HEK293 (cell line): ENCODE measurements at regions not wholly inside any gene's neighbourhood (a gene's known extent, or its start where the extent isn't known, plus 50 kb on each side); places are given as distances from the start of the nearest gene placed in this dataset.

Experiments used
- ATF2 ChIP-seq: fragments of 450-650 bp; formaldehyde crosslinking; IDR thresholded peaks from 2 replicates; pipeline ENCODE4 v1.5.1; 2016; ENCODE audit warnings: missing biosample characterization, missing genetic modification characterization, low read depth
- CTCF ChIP-seq: fragments of 450-650 bp; formaldehyde crosslinking; IDR thresholded peaks from 2 replicates; pipeline ENCODE4 v1.5.1; 2016; ENCODE audit warnings: missing biosample characterization, missing genetic modification characterization
- ZBTB10 ChIP-seq: fragments of 450-650 bp; formaldehyde crosslinking; IDR thresholded peaks from 2 replicates; pipeline ENCODE4 v1.5.1; 2016; ENCODE audit warnings: missing biosample characterization, missing genetic modification characterization
- ZNF169 ChIP-seq: fragments of 450-650 bp; formaldehyde crosslinking; IDR thresholded peaks from 2 replicates; pipeline ENCODE4 v1.5.1; 2016; ENCODE audit warnings: missing biosample characterization, missing genetic modification characterization
- ZNF239 ChIP-seq: fragments of 450-650 bp; formaldehyde crosslinking; IDR thresholded peaks from 2 replicates; pipeline ENCODE4 v1.5.1; 2016; ENCODE audit warnings: missing biosample characterization, missing genetic modification characterization
- ZNF555 ChIP-seq: fragments of 450-650 bp; formaldehyde crosslinking; conservative IDR thresholded peaks from 2 replicates; pipeline ENCODE4 v1.5.1; 2017; ENCODE audit warnings: missing biosample characterization, mild to moderate bottlenecking, missing genetic modification characterization, inconsistent platforms
- ZNF629 ChIP-seq: fragments of 450-650 bp; formaldehyde crosslinking; IDR thresholded peaks from 2 replicates; pipeline ENCODE4 v1.5.1; 2017; ENCODE audit warnings: missing biosample characterization, missing genetic modification characterization
- ZNF692 ChIP-seq: fragments of 450-650 bp; formaldehyde crosslinking; IDR thresholded peaks from 2 replicates; pipeline ENCODE4 v1.5.1; 2016; ENCODE audit warnings: missing biosample characterization, missing genetic modification characterization
- ZSCAN18 ChIP-seq: fragments of 450-650 bp; formaldehyde crosslinking; IDR thresholded peaks from 2 replicates; pipeline ENCODE4 v1.5.1; 2016; ENCODE audit warnings: missing biosample characterization, missing genetic modification characterization
- TF ChIP-seq, protein P1 (sequence below): fragments of 450-650 bp; formaldehyde crosslinking; IDR thresholded peaks from 2 replicates; pipeline ENCODE4 v1.5.1; 2016; ENCODE audit warnings: missing biosample characterization, missing genetic modification characterization

DNA sequence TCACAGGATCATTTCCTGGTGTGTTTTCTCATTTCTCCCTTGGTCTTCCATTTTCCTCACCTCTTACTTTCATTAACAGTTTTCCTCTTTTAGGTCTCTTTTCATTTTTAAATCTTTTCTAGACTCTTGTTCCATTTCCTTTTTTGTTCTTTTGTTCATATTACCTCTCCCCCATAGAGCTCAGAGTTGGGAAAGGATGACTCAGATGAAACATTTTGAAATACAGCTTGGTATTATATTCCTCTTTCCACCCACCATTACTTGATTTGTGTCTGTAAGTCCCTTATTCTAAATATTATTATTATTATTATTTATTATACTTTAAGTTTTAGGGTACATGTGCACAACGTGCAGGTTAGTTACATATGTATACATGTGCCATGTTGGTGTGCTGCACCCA, 153.1 kb downstream of the VGLL3 start:
- TF ChIP-seq ZNF692 (tag by site-specific recombination) (no peak), ZNF555 (no peak), CTCF (tag by site-specific recombination) (no peak), ATF2 (tag by site-specific recombination) (no peak), ZSCAN18 (tag by site-specific recombination) (no peak), ZBTB10 (tag by site-specific recombination) (no peak), ZNF239 (tag by site-specific recombination) (no peak), ZNF169 (tag by site-specific recombination) (no peak), ZNF629 (tag by site-specific recombination) (no peak)
- TF ChIP-seq, protein P1, sequence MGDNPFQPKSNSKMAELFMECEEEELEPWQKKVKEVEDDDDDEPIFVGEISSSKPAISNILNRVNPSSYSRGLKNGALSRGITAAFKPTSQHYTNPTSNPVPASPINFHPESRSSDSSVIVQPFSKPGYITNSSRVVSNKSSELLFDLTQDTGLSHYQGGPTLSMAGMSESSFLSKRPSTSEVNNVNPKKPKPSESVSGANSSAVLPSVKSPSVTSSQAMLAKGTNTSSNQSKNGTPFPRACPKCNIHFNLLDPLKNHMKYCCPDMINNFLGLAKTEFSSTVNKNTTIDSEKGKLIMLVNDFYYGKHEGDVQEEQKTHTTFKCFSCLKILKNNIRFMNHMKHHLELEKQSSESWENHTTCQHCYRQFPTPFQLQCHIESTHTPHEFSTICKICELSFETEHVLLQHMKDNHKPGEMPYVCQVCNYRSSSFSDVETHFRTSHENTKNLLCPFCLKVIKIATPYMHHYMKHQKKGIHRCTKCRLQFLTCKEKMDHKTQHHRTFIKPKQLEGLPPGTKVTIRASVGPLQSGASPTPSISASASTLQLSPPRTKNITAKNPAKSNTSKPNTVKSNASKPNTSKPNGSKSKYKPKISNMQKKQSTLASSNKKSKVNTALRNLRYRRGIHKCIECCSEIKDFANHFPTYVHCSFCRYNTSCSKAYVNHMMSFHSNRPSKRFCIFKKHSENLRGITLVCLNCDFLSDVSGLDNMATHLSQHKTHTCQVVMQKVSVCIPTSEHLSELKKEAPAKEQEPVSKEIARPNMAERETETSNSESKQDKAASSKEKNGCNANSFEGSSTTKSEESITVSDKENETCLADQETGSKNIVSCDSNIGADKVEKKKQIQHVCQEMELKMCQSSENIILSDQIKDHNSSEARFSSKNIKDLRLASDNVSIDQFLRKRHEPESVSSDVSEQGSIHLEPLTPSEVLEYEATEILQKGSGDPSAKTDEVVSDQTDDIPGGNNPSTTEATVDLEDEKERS: no peak
